LHCN-M2 (cell line): ENCODE measurements at regions not wholly inside any gene's neighbourhood (a gene's known extent, or its start where the extent isn't known, plus 50 kb on each side); places are given as distances from the start of the nearest gene placed in this dataset.

Experiments used
- DNase-seq: peaks from one replicate; pipeline ENCODE4 v3.0.0-alpha.2; 2012; ENCODE audit warnings: low read depth

DNA sequence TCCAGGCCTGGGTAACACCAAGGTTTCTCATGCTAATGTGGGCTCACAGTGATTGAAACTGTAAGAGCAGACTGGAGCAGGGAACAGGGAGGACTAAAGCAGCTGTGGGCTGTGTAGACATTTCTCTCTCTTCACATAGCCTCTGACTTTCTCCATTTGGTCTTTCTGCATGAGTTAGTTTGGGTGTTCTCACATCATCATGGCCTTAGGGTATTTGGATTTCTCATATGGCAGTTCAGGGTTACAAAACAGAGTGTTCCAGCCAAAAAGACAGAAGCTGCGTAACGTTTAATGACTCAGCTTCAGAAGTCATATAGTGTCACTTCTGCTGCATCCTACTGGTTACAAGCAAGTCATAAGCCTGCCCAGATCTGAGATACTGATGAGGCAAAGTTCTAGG lies 52.0 kb upstream of the OSBPL8 start:
- DNase-seq = peak; percentile 83

- no peak for DNase-seq
Observed at GRCh38 chr12:76614364-76614763, 54.8 kb upstream of the OSBPL8 start.

DNA sequence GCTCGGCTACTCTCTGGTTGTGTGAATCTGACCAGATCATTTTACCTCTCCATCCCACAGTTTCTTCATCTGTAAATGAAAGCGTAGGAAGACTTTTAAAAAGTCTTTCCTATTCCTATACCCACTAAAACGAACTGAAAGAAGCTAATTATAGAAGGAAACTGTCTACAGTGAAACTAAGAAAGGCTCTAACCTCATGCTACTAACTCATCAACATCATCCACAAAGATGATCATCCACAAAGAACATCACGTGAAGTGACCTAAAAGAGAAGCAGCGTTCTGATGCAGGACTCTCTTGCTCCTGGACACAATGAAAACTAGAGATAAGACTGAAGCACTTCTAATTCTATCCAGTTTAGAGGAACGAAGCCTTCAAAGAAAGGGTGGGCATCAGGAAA lies 58.5 kb upstream of the OSBPL8 start:
- DNase-seq = no peak

DNA sequence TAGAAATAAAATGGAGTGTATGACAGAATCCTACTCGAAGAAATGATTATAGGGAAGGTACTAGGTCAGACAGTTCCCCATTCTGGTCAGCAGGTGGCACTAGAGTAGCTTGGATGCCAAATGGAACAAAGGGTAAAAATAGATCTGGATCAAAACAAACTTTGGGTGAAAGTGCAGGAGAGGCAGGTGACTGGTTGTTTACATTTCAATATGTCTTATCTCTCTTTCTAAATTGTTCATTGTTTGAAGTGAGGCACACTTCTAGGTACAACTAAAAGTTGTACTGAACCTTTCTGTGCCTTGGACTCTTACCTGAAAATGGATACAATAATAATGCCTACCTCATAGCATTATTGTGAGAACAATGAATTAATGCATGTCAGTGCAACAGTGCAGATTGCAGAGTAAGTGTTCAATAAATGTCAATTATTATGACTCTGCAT lies 62.0 kb upstream of the OSBPL8 start:
- peak; percentile 64 for DNase-seq

DNA sequence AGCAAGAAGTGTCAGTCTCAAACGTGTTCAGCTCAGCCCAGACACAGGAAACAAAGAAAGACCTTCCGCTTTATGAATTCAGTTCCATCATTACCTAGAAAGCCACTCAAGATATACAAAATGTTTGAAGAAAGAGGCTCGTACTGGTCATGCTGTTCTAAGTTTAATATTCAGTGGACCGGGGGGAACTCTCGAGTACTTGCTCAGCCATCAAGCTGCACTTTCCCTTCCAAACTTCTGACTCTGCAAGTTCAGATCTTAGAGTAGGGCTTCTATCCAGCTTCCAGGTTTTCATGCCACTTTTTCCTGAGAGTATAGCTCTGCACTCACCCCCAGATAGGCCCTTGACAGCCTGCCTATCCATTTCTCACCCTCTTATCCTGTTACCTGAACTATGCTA lies 62.8 kb upstream of the OSBPL8 start:
- DNase-seq = no peak

DNA sequence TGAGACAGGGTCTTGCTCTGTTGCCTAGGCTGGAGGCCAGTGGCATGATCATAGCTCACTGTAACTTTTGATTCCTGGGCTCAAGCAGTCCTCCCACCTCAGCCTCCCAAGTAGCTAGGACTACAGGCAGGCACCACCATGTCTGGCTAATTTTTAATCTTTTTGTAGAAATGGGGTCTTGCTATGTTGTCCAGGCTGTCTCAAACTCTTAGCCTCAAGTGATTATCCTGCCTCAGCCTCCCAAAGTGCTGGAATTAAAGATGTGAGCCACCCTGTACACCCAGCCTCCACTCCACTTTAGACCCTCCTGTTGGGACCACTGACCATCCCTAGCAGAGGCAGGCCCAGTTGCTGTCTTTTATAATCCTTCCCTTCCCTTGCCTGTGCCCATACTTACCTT lies 63.3 kb upstream of the OSBPL8 start:
- no peak for DNase-seq

GRCh38 chr12:76623931-76624330 lies 64.4 kb upstream of the OSBPL8 start:
- DNase-seq = peak; percentile 71

GRCh38 chr12:76627346-76628135 lies 68.0 kb upstream of the OSBPL8 start:
- DNase-seq = no peak

DNA sequence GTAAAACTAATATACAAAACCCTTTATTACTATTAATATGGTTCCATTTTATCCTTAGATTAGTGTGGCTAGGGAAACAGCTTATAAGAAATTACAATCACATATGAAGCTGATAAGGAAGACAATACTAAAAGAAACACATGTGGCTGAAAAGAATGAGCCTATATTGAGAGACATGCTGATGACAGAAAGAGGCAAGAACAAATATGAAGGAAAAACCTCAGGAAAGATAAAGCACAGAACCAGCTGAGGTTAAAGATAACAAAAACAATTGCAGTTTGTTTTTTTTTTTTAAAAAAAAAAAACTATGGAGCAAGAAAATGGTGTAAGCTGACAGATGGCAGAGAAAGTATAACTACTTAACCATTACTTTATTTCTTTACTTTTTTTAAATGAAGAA lies 69.2 kb upstream of the OSBPL8 start:
- DNase-seq = no peak

GRCh38 chr12:76631741-76632140 lies 72.2 kb upstream of the OSBPL8 start:
- DNase-seq = no peak

GRCh38 chr12:76633415-76633814 lies 73.8 kb upstream of the OSBPL8 start:
- no peak for DNase-seq

DNA sequence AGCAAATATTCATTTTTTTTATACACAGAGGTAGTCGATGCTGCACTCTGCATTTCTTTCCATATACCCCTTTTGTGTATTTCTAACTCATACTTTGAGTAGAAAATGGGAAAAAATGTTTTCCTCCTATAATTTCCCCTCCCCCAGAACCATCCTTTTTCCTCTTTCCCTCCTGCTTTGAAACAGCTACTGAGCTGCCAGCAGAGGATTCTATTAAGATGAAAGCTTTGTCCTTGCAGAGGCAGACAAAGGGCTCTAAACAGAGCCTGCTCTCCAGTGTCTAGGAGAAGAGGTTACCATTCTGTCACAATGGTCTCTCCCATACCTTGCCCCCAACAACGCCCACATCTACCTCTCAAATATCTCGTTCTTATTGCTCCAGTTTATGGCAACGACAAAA lies 74.6 kb upstream of the OSBPL8 start:
- no peak for DNase-seq

- no peak for DNase-seq
Observed at GRCh38 chr12:76636121-76636692, 76.6 kb upstream of the OSBPL8 start.

DNA sequence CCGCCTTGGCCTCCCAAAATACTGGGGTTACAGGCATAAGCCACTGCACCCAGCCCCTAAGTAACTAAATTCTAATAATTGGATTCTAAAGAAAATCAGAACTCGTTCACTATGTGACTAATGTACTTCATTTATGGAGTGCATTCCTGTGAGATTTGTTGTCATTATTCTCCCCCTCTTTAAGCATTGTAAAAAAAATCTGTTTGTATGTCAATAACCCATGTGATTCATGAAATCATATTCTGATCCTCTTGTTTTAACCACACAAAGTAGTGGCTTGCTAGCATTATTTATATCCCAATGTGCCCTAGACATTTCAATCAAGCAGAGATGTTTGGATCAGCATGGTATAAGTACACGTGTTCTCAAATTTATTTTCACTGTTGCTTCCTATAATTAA lies 78.2 kb upstream of the OSBPL8 start:
- peak; percentile 75 for DNase-seq

DNA sequence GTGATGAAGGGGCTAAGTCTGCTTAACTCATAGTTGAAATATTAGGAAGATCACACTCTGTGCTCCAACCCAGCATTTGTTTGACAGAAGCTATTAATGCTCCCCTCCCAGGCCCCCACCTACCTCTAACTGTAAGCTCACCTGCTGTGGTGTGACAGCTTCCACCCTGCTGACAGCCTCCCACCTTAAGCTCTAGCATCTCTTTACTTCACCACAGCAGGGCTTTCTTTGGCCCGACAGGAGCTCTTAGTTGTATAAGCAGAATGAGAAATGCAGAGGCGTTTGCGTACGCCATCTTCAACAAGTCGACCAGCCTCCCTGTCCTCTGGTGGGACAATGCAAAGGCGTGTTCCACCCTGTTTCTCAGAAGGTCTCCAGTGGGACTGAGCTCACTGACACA lies 80.1 kb upstream of the OSBPL8 start:
- DNase-seq = no peak

- no peak for DNase-seq
Observed at GRCh38 chr12:76641073-76641472, 81.5 kb upstream of the OSBPL8 start.

- DNase-seq = no peak
Observed at GRCh38 chr12:76641961-76642360, 82.4 kb upstream of the OSBPL8 start.

- no peak for DNase-seq
Observed at GRCh38 chr12:76643438-76643837, 83.9 kb upstream of the OSBPL8 start.

DNA sequence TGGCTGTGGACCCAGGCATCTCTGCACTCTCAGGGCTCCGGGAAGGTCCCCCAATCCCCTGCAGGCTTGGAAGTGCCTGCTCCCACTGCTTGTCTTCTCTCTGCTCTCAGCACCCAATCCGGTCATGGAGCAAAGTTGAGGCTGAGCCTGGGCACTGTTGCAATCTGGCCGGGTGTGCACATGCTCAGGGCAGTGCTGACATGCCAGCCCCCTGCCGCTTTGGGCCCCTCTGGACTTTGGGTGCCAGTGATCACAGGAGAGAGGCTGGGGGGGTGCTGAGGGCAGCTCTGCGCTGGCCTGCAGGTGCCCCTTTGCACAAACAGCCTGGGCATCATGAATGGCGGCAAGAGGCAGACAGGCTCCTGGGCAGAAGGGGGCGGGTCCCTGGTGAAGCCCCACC lies 85.4 kb upstream of the OSBPL8 start:
- no peak for DNase-seq

GRCh38 chr12:76645934-76646333 lies 86.4 kb upstream of the OSBPL8 start:
- no peak for DNase-seq

DNA sequence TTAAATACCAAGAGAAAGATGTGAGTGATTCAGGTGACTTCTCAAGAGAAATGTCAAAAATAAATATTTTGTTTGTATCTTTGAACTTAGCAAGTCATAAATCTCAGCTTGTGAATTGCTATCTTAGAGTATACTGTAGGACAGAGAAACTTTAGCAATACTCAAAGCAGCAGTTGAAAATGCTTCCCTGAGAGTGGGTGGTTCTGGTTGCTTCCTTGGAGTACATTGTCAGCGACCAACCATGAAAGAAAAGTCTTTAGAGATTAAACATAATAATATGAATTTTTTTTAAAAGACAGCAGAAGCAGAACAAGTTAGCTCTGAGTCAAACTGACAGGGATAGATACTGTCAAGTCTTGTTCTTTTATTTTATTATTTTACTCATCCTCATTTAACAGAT lies 86.8 kb upstream of the OSBPL8 start:
- no peak for DNase-seq

GRCh38 chr12:76649099-76649498 lies 89.5 kb upstream of the OSBPL8 start:
- no peak for DNase-seq

- no peak for DNase-seq
Observed at GRCh38 chr12:76652402-76652801, 92.8 kb upstream of the OSBPL8 start.

- no peak for DNase-seq
Observed at GRCh38 chr12:76653342-76653741, 93.8 kb upstream of the OSBPL8 start.
